ENCODE measurements at regions not wholly inside any gene's neighbourhood (a gene's known extent, or its start where the extent isn't known, plus 50 kb on each side); places are given as distances from the start of the nearest gene placed in this dataset.

GRCh38 chr19:32294871-32295438 is 50.5 kb upstream of the ZNF507 start:
- DNase-seq (ENCODE audit: low read depth in 3 of 3) = no peak
